Pancreas (tissue), 10 donors: ENCODE measurements at regions not wholly inside any gene's neighbourhood (a gene's known extent, or its start where the extent isn't known, plus 50 kb on each side); places are given as distances from the start of the nearest gene placed in this dataset.

Source experiments
- ATAC-seq, 4 donors: fragments of 200-7000 bp; cut with Tn5 transposase; one replicate each; pipeline versions ENCODE4 v1.8.0 to v1.9.1; 2020; ENCODE audit warnings: mild to moderate bottlenecking in 4 of 4, moderate library complexity in 4 of 4
- DNase-seq, 6 donors: peaks; one replicate each; pipeline ENCODE4 v3.0.0-alpha.2; 2020
- FAIRE-seq: peaks from 2 replicates; lab custom pipeline; 2012; peaks lifted over from hg19 to GRCh38; lab: Jason Lieb, UNC
- H3K27ac ChIP-seq, 4 donors: fragments of 200-600 bp; sonication (generic); 1 replicate in 3 of 4; 2 replicates in 1 of 4; pipeline versions ENCODE4 v1.5.0 to v1.8.0; 2020
- H3K27me3 ChIP-seq, 4 donors: fragments of 200-600 bp; one replicate each; pipeline ENCODE4 v1.8.0; 2021
- H3K36me3 ChIP-seq, 3 donors: fragments of 200-600 bp; sonication (generic) in 1 of 3; one replicate each; pipeline versions ENCODE4 v1.5.0 to v1.8.0; 2020 to 2021
- H3K4me1 ChIP-seq, 3 donors: fragments of 200-600 bp; one replicate each; pipeline ENCODE4 v1.8.0; 2021
- H3K4me3 ChIP-seq, 4 donors: fragments of 200-600 bp; sonication (generic) in 2 of 4; one replicate each; pipeline versions ENCODE4 v1.5.0 to v1.8.0; 2020 to 2021
- H3K9me3 ChIP-seq, 4 donors: fragments of 200-600 bp; one replicate each; pipeline ENCODE4 v1.8.0; 2021
- WGBS, 2 donors: extraction: QIAGEN DNeasy Blood & Tissue Kit; methylation state at CpG; one replicate each; pipeline ENCODE4 v1.1.7; 2013; 5-methylcytosine and 5-hydroxymethylcytosine counted together
- intact Hi-C, 3 donors: fragments of 100-400 bp; cut with DNase I; formaldehyde crosslinking; loops; one replicate each; pipeline versions ENCODE4 v1.11.1 to v1.14.2; 2022
- TF ChIP-seq, protein P1 (sequence below), 4 donors: fragments of 200-600 bp; sonication (generic) in 3 of 4; IDR thresholded peaks; one replicate each; pipeline versions ENCODE4 v1.5.0 to v1.8.0; 2021; ENCODE audit warnings: antibody characterized with exemption in 4 of 4
- donor health status: healthy with polysubstance abuse.
- donor health status: DM: no; HTN: no; CAD: no; lungs with moderate emphysema.
- donor health status: DM: no; HTN: no; CAD: no.
- donor health status: control.
- donor health status: control.
- donor health status: Bipolar disorder and iron deficiency.
- donor health status: DM: yes; HTN: yes; CAD: no.
- donor health status: DM: no; HTN: no; CAD: no.
- donor health status: DM: no; HTN: no; CAD: no.
- donor health status: DM: yes; HTN: yes; CAD: no.

DNA sequence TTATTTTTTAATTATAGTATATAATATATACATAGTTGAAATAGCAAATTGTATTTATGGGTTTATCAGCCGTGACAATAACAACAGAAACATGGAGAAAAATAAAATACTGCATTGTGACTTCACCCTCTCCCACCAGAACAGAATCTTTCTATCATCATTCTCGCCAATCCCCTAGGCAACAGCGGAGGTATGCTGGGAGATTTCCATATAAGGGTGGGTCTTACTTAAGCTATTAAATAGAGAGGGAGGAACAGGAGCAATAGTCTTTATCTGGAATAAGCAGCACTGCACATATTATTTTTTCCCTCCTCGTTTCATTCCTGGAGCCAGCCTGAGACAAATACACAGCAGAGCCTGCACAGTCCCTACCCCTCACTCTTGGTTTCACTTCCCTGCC, 1214.9 kb downstream of the XPNPEP1 start:
- Histone ChIP-seq H3K27ac (no peak overlapping the region), H3K9me3 (no peaks in the 10 kb centered on the region), H3K4me1 (no peaks in the 10 kb centered on the region), H3K36me3 (no peaks in the 10 kb centered on the region), H3K27me3 (no peaks in the 10 kb centered on the region), H3K4me3 (no peak overlapping the region)
- WGBS, 2 donors = 75 to 80% methylated on average over 4 of the region's 4 CpGs
- DNase-seq (no peak), ATAC-seq (no peak), FAIRE-seq (no peak)
- intact Hi-C loops = no loop called here
- TF ChIP-seq, protein P1, sequence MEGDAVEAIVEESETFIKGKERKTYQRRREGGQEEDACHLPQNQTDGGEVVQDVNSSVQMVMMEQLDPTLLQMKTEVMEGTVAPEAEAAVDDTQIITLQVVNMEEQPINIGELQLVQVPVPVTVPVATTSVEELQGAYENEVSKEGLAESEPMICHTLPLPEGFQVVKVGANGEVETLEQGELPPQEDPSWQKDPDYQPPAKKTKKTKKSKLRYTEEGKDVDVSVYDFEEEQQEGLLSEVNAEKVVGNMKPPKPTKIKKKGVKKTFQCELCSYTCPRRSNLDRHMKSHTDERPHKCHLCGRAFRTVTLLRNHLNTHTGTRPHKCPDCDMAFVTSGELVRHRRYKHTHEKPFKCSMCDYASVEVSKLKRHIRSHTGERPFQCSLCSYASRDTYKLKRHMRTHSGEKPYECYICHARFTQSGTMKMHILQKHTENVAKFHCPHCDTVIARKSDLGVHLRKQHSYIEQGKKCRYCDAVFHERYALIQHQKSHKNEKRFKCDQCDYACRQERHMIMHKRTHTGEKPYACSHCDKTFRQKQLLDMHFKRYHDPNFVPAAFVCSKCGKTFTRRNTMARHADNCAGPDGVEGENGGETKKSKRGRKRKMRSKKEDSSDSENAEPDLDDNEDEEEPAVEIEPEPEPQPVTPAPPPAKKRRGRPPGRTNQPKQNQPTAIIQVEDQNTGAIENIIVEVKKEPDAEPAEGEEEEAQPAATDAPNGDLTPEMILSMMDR (IDR thresholded peaks at IDR 0.05) = no peak

DNA sequence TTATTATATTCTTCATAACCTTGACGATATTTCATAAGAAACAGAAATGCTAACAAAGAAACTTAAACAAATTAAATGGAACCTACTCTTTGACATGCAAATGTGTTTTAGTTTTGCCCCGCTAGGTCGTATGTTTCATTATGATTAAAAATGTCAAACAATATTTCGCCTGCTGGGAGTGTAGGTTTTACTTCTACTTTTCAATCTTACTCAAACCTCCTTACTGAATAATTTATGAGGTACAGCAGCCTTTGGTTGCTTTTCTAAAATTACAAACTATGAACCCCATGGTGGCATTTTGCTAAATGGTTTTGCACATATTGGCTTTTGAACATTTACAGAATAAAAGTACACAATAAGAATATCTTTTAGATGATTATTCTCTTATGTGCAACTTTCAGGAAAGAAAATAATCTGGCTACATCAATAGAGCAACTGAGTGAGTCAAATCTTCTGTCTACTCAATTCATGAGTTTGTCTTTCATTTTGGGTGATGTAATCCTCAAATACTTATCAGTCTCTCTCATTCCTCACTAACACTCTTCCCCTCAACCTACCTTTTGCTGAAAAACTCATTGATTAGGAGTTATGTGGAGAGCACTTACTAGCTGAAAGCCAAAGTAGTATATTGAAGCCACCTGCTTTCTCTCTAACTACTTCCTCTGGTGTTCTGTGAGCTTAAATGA, 1226.4 kb downstream of the XPNPEP1 start:
- Histone ChIP-seq H3K9me3 (no peaks in the 10 kb centered on the region), H3K27ac (no peak overlapping the region), H3K4me1 (no peaks in the 10 kb centered on the region), H3K27me3 (no peaks in the 10 kb centered on the region), H3K4me3 (no peak overlapping the region), H3K36me3 (no peaks in the 10 kb centered on the region)
- WGBS, 2 donors = 86 to 91% methylated on average over 4 of the region's 4 CpGs
- intact Hi-C loops = no loop called here
- DNase-seq (no peak), ATAC-seq (no peak), FAIRE-seq (no peak)
- TF ChIP-seq, protein P1 (IDR thresholded peaks at IDR 0.05) = no peak

DNA sequence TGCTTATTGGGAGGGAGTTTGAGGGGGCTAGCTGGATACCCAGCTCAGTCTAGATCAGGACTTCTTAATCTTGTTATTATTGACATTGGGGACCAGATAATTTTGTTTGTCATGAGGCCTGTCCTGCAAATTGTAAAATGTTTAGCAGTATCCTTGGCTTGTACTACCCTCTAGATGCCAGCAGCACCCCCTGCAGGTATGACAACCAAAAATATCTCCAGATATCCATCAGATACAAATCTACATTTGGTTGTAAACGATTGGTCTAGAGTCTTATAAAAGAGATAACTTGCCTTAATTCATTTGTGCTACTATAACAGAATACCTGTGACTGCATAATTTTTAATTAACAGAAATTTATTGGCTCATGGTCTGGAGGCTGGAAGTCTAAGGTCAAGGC, 1232.2 kb downstream of the XPNPEP1 start:
- TF ChIP-seq, protein P1 (IDR thresholded peaks at IDR 0.05) = no peak
- ATAC-seq (no peak), DNase-seq (no peak), FAIRE-seq (no peak)
- H3K27me3 ChIP-seq = no peaks in the 10 kb centered on the region
- no peak overlapping the region for H3K4me3 ChIP-seq
- H3K36me3 ChIP-seq = no peaks in the 10 kb centered on the region
- H3K27ac ChIP-seq = no peak overlapping the region
- no peaks in the 10 kb centered on the region for H3K4me1 ChIP-seq
- intact Hi-C loops = no loop called here
- no peaks in the 10 kb centered on the region for H3K9me3 ChIP-seq
- 52 to 68% methylated on average over 1 of the region's 1 CpG for WGBS, 2 donors

DNA sequence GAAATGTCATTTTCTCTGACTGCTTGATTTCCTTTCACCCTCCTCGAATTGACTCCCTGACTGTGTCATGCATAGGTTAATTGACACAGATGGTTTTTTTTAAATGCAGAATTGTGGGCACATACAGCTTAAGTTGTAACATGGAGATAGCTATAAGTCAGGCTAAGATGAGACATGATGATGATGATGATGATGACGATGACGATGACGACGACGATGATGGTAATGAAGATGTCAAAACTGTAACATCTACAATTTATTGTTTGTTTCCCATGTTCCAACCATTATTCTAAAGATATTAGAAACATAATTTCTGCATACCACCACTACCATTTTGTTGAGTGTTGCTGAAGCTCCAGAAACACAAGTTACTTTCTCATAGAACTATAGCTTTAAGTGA, 1232.8 kb downstream of the XPNPEP1 start:
- Histone ChIP-seq H3K9me3 (no peaks in the 10 kb centered on the region), H3K4me3 (no peak overlapping the region), H3K36me3 (no peaks in the 10 kb centered on the region), H3K4me1 (no peaks in the 10 kb centered on the region), H3K27me3 (no peaks in the 10 kb centered on the region), H3K27ac (no peak overlapping the region)
- 82 to 85% methylated on average over 6 of the region's 6 CpGs for WGBS, 2 donors
- ATAC-seq (no peak), FAIRE-seq (no peak), DNase-seq (no peak)
- TF ChIP-seq, protein P1 (IDR thresholded peaks at IDR 0.05) = no peak
- intact Hi-C loops = no loop called here

DNA sequence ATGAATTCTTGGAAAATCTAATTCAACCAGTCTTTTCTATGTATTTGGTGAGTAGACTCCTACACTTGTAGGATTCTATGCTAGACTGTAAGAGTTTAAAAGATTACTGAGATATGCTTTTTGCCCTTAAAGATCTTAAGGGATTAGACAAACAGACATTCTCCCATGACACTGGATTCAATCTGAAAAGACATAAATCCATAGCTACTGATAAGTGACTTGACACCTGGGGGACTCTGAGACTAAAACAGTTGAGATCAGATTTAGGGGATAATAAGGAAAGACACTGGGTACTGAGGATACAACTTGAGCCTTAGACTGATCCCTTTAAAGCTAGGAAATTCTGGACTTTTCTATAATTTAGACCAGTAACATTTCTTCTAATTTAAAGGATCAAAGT, 1233.4 kb downstream of the XPNPEP1 start:
- no peak overlapping the region for H3K4me3 ChIP-seq
- FAIRE-seq = no peak
- TF ChIP-seq, protein P1 (IDR thresholded peaks at IDR 0.05) = no peak
- no peaks in the 10 kb centered on the region for H3K27me3 ChIP-seq
- H3K36me3 ChIP-seq = no peaks in the 10 kb centered on the region
- intact Hi-C loops = no loop called here
- no peak for DNase-seq
- H3K4me1 ChIP-seq = no peaks in the 10 kb centered on the region
- no peak for ATAC-seq
- no peak overlapping the region for H3K27ac ChIP-seq
- H3K9me3 ChIP-seq = no peaks in the 10 kb centered on the region
